Bronchial epithelial cell (primary cell): ENCODE measurements at regions not wholly inside any gene's neighbourhood (a gene's known extent, or its start where the extent isn't known, plus 50 kb on each side); places are given as distances from the start of the nearest gene placed in this dataset.
A peak's percentile ranks its signal among the peaks of the same experiment; 100 is the strongest.

Experiments
- DNase-seq: peaks from one replicate; pipeline ENCODE4 v3.0.0-alpha.2; 2010; ENCODE audit warnings: low read depth
- FAIRE-seq: peaks from 2 replicates; lab custom pipeline; 2011; peaks lifted over from hg19 to GRCh38; lab: Jason Lieb, UNC
- H3K27me3 ChIP-seq: 2 replicates; pipeline ENCODE4 v1.5.1; 2011; ENCODE audit warnings: low read length; ENCODE audit not compliant: control insufficient read depth, insufficient read depth
- H3K36me3 ChIP-seq: 2 replicates; pipeline ENCODE4 v1.5.1; 2011; ENCODE audit warnings: low read length; ENCODE audit not compliant: control insufficient read depth, insufficient read depth
- H3K4me3 ChIP-seq: 2 replicates; pipeline ENCODE4 v1.5.1; 2011; ENCODE audit warnings: mild to moderate bottlenecking, low read depth, low read length, control low read depth
- TF ChIP-seq, protein P1 (sequence below): IDR thresholded peaks from 2 replicates; pipeline ENCODE4 v1.5.1; 2011; ENCODE audit warnings: mild to moderate bottlenecking, moderate library complexity, low read length, control low read depth, inconsistent platforms; ENCODE audit not compliant: insufficient read depth, severe bottlenecking

DNA sequence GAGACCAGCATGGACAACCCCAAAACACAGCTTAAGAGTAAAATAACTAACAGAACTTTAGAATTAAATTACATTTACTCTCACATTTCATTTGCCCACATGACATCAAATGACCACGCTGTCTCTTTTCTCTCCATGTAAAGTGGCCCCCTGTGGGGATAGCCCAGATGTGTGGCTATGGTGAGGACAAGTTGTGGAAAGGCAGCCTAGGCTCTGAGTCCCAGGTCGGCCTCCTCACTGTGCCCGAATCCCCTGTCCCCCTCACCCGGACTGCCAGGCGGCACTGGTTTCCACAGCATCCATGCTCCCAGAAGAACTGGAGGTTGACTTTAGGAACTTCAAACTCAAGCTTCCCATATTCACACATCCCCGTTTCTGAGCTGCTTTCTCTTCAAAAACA is 111.8 kb upstream of the UQCRFS1 start:
- TF ChIP-seq, protein P1, sequence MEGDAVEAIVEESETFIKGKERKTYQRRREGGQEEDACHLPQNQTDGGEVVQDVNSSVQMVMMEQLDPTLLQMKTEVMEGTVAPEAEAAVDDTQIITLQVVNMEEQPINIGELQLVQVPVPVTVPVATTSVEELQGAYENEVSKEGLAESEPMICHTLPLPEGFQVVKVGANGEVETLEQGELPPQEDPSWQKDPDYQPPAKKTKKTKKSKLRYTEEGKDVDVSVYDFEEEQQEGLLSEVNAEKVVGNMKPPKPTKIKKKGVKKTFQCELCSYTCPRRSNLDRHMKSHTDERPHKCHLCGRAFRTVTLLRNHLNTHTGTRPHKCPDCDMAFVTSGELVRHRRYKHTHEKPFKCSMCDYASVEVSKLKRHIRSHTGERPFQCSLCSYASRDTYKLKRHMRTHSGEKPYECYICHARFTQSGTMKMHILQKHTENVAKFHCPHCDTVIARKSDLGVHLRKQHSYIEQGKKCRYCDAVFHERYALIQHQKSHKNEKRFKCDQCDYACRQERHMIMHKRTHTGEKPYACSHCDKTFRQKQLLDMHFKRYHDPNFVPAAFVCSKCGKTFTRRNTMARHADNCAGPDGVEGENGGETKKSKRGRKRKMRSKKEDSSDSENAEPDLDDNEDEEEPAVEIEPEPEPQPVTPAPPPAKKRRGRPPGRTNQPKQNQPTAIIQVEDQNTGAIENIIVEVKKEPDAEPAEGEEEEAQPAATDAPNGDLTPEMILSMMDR = no peak
- no peak for DNase-seq
- H3K4me3 ChIP-seq = no peak overlapping the region
- no peak for FAIRE-seq
- no peaks in the 10 kb centered on the region for H3K27me3 ChIP-seq
- H3K36me3 ChIP-seq = no peaks in the 10 kb centered on the region

DNA sequence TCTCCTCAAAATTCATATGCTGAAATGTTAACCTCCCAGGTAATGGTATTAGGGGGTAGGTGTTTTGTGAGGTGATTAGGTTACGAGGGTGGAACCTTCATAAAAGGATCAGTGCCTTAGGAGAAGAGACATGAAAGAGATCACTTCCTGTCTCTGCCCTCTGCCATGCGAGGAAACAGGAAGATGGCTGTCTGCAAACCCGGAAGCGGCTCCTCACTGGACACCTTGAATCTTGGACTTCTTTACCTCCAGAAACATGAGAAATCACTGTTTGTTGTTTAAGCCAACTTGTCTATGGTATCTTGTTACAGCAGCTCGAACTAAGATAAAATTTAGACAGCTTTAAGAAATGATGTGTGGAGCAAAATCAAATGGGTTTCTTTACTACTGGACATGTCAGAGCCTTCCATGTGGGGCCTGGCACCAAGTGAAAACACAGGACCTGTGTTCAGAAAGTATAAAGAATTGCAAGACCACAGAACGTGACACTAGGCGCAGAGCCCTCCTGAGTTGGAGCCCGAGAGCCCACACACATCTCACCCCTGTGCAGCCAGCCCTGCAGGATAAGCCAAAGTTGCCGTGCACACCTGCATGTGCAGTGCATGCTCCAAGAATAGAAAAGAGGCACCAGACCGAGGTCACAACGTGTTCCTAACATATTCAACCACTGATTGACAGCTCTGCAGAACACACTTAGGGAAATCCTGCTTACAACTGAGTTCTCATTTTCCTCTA is 112.5 kb upstream of the UQCRFS1 start:
- Histone ChIP-seq H3K4me3 (no peak overlapping the region), H3K36me3 (no peaks in the 10 kb centered on the region), H3K27me3 (no peaks in the 10 kb centered on the region)
- TF ChIP-seq, protein P1 = no peak
- FAIRE-seq (no peak), DNase-seq (no peak)

DNA sequence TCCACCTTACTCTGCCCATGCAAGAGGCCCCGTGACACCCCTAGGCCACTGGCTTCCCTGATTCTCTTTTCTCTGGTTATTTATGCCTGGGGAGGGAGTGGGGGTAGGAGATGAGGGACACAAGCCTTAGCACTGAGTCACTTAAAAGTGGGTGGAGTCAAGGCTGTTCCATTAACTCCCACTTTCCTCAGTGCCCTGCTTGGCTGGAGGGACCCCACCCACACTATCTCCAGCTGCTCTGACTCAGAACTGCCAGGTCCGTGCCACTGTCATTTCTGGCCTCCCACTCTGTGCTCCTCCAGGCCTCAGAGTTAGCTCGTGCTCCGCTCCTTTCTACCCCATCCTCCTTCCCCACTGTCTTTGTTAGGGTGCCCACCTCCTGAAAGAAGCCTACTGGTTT is 113.4 kb upstream of the UQCRFS1 start:
- no peaks in the 10 kb centered on the region for H3K27me3 ChIP-seq
- FAIRE-seq (no peak), DNase-seq (no peak)
- H3K36me3 ChIP-seq = no peaks in the 10 kb centered on the region
- no peak overlapping the region for H3K4me3 ChIP-seq
- TF ChIP-seq, protein P1 = no peak

GRCh38 chr19:29326849-29327840 is 114.2 kb upstream of the UQCRFS1 start:
- Histone ChIP-seq H3K36me3 (no peaks in the 10 kb centered on the region), H3K4me3 (no peak overlapping the region), H3K27me3 (no peaks in the 10 kb centered on the region)
- FAIRE-seq = peak; percentile 28
- TF ChIP-seq, protein P1 = no peak
- DNase-seq = no peak

- TF ChIP-seq, protein P1 = no peak
- no peak overlapping the region for H3K4me3 ChIP-seq
- FAIRE-seq (no peak), DNase-seq (no peak)
- no peaks in the 10 kb centered on the region for H3K27me3 ChIP-seq
- H3K36me3 ChIP-seq = no peaks in the 10 kb centered on the region
Observed at GRCh38 chr19:29328586-29328985, 115.6 kb upstream of the UQCRFS1 start.
